Stimulated activated CD4-positive, alpha-beta T cell treated with anti-CD3 and anti-CD28 coated beads, TNF-alpha, amount 100 ng/mL, for 24 hours (primary cell): ENCODE measurements at regions not wholly inside any gene's neighbourhood (a gene's known extent, or its start where the extent isn't known, plus 50 kb on each side); places are given as distances from the start of the nearest gene placed in this dataset.
"Not testable (repeated sequence)": the region's sequence is repeated elsewhere in the genome, so short reads cannot be mapped to it uniquely, and the experiment has no call there.

Experiments used
- DNase-seq, 3 experiments: peaks; one replicate each; pipeline ENCODE4 v3.0.0-alpha.2; 2020; ENCODE audit warnings: low read depth in 3 of 3

DNA sequence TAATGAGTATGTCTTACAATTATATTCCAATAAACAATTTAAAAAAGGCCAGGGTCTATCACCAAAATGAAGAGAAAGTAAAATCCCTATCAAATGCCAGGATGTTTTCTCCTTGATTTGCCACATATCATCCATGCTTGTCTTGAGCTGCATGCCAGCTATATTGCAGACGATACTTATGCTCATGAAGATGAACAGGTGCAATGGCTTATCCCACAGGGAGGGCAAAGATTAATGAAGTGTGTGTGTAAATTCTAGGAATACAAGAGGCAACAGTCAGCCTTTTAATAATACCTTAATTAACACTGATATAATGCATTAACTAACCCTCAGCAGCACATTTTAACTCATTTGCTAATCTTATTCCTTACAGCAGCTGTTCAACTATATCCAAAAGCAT is 850.5 kb downstream of the KCNA4 start:
- no peak for DNase-seq

DNA sequence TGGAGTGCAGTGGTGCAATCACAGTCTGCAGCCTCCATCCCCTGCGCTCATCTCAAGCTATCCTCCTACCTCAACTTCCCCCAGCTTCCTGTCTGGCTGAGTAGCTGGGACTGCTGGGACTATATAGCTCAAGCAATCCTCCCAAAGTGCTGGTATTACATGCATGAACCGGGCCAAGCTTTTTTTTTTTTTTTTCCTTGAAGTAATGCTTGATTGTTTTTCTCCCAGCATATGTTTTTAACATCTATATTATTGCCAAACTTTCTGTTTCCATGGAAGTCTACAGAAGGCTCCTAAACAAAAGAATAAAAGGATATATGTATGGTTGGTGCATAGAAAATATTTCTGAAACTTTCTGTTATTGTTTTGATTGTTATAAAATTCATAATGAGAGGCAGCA is 853.6 kb downstream of the KCNA4 start:
- no peak for DNase-seq

DNA sequence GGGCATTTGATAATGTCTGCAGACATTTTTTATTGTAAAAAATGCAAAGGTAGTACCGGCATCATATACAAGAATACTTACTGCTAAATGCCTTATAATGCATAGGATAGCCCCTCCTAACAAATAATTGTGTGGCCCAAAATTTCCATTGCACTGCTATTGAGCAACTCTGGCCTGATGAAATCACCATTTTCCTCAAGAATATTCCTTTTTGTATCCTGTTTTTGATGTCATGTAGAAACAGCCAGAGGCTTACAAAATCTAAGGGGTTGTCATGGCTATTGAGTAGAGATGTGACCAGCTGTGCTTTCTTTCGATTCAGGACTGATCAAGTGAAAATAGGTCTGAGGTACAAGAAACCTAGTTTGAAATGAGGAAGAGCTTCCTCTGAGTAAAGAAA is 854.3 kb downstream of the KCNA4 start:
- DNase-seq: no peak

DNA sequence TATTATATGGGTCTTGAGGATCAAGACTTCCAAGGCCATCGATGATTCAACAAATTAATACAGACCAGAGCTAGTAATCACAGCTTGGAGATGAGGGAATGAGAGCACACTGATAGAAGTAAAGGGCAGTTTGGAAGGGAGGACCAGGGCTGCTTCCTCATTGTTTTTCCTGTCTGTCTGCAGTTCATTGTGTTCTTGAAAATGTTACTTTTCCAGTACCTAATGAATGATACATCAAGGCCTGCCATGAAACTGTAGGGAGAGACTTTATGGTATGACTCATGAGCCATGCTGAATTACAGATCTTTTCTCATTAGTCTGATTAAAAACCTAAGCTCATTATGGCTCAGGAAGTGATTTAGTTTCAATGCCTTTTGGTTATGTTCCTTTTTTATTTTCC is 855.6 kb downstream of the KCNA4 start:
- no peak for DNase-seq

DNA sequence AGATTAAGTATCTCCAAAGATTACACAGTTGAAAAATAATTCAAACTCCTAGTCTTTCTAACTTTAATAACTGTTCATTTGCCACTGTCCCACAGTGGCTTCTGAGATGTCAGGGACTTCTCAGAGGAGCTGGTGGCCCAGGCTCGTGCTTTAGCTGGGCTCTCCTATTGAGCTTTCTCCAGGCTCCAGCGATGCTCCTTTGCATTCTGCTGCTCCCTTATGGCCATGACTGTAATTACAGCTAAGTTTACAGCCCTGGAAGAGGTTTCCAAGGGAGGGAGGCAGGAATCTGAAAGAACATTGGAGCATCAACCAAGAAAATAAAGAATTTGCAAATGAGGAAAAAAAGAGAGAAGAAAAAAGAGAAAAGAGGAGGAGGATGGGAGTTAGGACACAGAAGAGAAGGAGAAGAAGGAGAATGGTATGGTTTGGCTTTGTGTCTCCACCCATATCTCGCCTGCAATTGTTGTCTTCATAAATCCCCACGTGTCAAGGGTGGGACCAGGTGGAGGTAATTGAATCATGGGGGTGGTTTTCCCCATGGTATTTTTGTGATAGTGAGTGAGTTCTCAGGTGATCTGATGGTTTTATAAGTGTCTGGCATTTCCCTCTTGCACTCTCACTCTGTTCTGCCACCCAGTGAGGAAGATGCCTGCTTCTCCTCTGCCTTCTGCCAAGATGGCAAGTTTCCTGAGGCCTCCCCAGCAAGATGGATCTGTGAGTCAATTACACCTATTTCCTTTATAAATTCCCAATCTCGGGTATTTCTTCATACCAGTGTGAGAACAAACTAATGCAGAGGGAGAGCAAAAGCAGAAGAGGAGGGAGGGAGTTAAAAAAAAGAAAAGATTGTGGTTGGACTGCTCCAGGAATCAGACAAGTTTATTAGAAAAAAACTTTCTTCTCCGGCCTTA is 857.0 kb downstream of the KCNA4 start:
- no peak for DNase-seq

DNA sequence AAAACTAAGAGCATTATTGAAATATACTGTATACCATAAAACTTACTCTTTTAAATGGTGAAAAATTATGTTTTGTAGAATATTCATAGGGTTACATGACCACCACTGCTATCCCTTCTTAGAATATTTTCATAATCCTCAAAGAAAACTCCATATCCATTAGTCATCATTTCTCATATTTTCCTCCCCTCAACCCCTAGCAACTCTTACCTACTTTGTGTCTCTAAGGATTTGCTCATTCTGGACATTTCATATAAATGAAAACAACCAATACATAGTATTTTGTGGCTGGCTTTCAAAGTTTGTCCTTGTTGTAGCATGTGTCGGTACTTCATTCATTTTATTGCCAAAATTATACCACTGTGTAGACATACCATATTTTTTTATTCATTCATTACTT is 863.8 kb downstream of the KCNA4 start:
- DNase-seq: no peak

DNA sequence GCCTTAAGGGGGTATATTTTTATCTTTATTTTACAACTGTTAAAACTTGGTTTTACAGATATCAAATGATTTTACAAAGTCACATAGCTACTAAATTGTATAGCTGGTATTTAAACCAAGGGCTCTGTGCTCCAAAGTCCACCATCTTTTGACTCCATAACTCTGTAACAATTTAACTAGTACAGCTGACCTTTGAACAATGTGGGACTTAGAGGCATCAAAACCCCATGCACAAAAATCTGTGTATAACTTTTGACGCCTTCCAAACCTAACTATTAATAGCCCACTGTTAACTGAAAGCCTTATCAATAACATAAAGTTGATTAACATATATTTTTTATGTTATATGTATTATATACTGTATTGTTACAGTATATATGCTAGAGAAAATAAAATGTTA is 874.3 kb downstream of the KCNA4 start:
- not testable (repeated sequence) for DNase-seq

DNA sequence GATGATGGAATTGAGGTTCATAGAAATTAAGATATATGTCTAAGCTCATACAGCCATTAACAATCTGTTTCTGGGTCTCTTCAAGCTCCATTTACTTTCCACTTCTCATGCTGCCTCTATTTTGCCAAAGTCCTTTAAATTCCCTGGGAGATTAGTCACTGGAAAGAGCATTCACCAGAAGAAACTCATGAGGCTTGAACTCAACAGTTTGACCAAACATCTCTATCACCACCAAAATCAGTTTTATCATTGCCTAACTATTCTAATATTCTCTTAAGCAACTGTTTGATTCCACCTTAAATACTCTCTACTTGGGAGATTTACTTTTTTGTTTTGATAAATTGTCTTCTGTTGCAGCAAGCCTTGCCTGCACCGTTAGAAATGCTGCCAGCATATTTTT is 881.3 kb downstream of the KCNA4 start:
- no peak for DNase-seq

DNA sequence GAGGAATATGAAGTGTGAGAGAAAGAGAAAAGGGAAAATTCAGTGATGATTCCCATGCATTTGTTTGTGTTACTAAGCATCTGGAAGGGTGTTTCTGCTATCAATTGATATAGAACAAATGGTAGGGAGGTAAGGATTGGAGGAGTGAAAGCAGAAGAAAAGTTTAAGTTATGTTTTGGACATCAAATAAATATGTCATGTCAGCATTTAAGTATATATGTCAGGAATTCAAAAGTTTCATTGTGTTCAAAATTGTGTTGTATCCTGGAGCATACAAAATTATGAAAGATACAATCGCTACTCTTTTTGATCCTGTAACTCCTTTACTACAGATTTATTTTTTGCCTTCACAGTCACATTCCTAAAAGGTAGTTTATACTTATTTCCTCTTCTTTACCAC is 885.8 kb downstream of the KCNA4 start:
- DNase-seq: no peak

DNA sequence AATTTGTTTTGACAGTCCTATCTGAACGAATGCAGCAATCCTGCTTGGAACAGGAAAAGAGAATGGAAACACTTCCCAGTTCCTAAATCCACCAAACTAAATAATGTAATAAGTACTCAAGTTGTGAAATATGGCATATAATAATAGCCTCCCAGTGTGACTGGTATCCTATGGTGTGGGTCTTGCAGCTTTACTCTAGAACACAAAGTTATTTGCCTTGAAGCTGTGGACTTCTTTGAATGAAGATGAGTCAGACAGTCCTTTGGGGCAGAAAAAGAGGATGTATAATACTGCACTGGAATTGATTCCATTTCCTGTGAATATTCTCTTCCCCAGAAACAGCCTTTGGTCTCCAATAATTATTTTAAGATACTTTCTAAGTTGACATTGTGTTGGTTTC is 887.0 kb downstream of the KCNA4 start:
- DNase-seq: no peak

DNA sequence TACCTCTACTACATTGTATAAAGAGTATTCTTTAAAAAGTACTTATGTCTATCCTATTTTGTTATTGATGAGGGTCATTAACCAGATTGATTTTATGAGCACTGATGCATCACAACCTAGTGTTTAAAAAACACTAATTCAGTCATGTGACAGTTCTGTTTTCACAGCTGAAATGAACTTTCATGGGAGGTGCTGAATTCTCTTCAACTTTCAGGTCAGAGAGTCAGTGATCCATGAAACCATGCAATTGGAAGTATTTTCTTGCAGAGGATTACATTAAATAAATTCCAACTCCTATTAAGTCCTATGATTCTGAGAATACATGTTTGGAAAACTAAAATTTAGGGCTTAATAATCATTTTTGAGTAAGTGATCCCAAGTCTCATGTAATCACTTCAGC is 889.4 kb downstream of the KCNA4 start:
- no peak for DNase-seq

DNA sequence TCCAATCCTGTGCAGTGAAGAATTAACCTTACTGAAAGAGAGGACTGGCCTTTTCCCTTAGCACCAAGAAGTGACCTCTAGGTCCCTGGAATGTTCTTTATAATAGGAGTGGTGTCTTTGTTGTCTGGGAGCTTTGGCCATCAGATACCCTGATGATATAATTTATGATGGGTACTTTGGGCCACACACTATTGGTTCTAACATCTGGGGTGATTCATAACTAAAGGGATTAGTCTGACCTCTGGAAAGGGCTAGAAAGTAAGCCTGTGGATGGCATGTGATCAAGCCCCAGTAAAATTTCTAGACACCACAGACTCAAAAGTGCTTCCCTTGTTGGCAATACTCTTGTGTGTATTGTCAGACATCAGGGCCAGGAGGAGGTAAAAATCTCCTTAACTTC is 891.2 kb downstream of the KCNA4 start:
- DNase-seq: no peak

DNA sequence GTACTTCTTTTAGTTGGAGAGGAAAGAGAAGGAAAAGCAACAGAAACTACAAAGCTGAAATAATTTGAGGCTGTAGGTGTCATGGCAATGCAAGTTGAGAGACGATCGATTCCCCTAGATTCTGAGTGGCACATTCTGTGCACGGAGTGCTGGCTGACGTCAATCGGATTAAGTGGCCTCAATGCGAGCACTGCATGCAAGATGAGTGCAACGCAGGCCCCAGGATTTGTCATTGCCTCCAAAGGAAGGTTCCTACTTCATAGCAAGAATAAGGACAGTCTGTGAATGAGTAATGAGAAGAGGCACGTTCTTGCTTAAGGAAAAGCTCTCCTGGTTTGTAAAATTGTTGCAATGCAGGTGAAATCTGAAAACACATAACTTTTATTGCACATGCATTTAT is 892.4 kb downstream of the KCNA4 start:
- DNase-seq: no peak

DNA sequence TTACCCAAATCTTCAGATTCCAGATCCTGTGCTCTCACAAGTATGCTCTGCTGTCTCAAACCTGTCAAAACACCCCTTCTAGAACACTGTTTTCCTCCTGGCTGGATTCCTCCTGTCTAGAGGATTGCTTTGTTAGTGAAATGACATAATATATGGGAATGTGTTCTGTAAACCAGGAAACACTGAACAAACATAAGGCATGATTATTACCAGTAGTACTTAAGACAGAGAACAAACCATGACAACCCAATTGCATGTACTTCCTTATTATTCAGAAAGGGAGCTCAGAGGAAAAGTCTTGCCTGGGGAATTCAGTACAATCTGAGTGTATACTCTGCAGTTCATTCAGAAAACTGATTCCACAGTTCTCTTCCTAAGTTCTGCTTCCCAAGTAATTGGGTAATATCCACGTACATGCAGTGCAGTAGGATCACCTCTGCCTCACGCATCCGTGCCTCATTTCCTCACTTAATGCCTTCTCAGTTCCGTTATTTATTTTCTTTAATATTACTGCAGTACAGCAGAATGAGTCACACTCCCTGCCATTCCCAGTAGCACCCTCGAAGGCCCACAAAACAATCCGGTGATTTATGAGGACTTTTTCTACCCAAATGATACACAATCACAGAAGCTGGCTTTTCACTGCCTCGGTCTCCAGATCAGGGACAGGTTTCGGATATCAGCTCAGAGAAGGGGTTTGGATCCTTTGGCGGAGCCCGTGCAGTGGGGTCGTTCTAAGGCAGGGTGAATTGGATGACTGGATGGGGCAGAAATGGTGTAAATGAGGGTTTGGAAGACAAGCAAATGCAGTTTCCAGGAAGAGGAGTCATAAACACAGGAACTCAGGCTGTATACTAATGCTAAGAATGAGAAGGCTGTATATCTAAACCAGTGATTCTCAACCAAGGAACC is 896.9 kb downstream of the KCNA4 start:
- no peak for DNase-seq

DNA sequence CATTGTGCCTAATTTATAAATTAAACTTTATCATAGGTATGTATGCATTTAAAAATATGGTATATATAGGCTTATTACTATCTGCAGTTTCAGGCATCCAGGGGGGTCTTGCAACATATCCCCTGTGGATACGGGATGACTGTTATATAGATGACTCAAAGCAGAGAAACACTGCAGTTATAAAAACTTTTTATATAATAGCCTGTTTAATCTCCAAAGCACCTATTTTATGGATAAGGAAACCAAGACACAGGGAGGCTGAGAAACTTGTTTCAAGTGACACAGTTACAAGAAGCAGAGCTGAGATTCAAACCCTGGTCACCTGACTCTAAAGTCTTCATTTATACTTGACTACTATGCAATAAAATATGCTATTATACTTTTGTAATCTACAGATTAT is 897.7 kb downstream of the KCNA4 start:
- no peak for DNase-seq

DNA sequence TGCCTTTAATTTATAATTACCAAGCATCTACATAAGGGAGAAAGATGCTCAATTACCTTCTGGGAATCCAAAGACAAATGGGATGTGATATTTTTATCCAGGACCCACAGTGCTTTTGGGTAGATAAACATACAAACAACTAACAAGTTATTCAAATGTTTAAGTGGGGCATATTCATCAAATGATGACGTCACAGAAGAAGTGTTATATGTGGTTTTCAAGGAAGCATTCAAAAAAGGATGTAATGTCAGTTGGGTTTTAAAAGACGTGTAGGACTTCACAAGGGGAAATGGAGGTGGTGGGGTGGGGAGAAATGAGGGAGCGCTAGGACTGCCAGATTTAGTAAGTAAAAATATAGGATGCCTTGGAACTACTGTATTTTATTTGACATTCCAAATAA is 915.9 kb downstream of the KCNA4 start:
- no peak for DNase-seq

DNA sequence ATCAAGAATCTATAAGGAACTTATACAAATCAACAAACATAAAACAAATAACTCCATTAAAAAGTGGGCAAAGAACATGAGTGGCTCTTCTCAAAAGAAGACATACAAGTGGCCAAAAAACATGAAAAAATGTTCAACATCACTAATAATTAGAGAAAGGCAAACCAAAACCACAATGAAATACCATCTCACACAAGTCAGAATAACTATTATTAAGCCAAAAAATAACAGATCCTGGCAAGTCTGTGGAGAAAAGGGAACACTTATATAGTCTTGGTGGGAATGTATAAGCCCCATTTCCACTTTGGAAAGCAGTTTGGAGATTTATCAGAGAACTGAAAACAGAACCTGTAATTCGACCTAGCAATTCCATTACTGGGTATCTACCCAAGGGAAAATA is 921.0 kb downstream of the KCNA4 start:
- DNase-seq: no peak

DNA sequence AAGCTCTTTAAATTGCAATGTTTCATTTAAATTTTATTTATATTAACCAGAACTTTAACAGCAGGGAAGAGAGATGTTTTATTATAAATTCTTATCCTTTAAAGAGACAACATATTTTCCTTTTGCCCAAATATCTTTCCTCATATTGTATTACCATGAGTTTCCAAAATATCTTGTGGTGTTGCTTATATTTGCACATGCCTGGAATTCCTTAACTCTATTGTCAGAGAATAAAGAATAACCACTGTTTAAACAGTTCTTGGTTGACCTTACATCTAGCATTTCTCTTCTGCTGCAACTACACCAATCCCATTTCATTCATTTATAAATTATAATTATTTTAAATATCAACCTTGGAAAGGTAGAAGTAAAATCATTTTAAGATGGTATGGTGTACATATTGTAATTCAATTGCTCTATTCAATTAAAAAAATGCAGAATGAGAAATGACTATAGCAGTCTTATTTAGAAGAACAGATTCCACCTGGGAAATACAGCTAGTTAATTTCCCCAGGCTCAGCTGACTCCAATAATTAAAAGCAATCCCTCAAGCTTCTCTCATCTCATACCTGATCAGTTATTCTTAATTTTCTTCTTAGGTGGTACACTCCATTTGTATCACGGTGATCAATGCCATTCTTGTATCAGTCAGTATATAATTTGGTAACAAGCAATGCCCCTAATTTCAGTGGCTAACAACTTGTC is 923.3 kb downstream of the KCNA4 start:
- DNase-seq: no peak

DNA sequence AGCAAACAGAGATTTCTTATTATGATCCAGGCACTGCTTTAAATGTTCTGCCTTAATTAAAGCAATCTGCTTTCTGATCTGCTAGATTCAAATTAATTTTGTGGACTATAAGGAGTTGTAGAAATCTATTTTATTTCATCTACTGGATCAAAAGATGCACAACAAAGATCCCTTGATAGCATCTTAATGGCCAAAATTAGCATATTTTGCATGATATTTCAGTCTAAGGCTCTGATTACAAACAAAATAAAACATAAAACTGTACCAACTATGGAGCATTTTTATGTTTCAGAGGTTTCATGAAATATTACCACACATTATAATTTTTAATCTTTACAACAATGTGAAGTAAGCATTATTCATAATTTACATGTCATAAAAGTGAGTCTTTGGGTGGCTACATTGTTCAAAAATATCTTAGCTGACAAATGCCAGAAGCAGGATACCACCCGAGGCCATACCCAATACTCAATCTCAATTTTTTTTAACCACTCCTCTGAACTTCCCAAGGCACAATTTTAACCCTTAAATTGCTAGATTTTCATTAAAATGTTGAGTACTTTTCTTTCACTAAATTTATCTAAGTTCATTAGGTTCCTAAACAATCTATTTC is 929.5 kb downstream of the KCNA4 start:
- no peak for DNase-seq

DNA sequence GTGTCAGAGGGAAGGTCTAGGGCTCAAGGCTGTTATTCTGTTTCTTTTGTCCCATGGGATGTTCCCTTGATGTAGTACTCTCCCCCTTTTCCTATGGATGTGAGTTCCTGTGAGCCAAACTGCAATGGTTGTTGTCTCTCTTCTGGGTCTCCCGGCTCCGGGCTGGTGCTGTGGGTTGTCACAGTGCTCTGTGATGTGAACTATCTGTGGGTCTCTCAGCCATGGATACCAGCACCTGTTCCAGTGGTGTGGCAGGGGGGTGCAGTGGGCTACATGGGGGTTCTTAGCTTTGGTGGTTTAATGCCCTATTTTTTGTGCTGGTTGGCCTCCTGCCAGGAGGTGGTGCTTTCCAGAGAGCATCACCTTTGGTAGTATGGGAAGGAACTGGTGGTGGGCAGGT is 941.1 kb downstream of the KCNA4 start:
- DNase-seq: no peak

DNA sequence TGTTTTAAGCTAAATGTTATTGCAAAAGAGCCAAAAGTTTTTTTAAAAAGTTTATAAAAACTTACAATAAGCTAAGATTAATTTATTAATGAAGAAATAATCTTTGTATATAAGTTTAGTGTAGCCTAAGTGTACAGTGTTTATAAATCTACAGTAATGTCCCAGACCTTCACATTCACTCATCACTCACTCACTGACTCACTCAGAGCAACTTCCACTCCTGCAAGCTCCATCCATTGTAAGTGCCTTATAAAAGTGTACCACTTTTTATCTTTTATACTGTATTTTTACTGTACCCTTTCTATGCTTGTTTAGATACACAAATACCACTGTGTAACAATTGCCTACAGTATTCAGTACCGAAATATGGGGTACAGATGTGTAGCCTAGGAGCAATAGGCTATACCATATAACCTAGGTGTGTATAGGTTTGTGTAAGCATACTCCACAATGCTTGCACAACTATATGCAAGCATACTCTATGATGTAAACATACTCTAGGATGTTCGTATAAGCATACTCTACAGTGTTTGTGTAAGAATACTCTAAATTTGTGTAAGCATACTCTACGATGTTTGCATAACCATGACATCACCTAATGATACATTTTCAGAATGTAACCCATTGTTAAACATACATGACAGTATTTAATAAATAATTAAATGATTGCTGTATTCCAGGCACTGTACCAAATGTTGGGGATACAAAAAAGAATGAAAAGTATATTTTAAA is 953.0 kb downstream of the KCNA4 start:
- DNase-seq: no peak
